GM18507 (cell line): ENCODE measurements at regions not wholly inside any gene's neighbourhood (a gene's known extent, or its start where the extent isn't known, plus 50 kb on each side); places are given as distances from the start of the nearest gene placed in this dataset.

Experiments
- DNase-seq: peaks from one replicate; pipeline ENCODE4 v3.0.0; 2011; ENCODE audit warnings: low read depth; ENCODE audit not compliant: insufficient read length; ENCODE audit errors: extremely low spot score
- FAIRE-seq: peaks from 2 replicates; lab custom pipeline; 2011; peaks lifted over from hg19 to GRCh38; lab: Jason Lieb, UNC

DNA sequence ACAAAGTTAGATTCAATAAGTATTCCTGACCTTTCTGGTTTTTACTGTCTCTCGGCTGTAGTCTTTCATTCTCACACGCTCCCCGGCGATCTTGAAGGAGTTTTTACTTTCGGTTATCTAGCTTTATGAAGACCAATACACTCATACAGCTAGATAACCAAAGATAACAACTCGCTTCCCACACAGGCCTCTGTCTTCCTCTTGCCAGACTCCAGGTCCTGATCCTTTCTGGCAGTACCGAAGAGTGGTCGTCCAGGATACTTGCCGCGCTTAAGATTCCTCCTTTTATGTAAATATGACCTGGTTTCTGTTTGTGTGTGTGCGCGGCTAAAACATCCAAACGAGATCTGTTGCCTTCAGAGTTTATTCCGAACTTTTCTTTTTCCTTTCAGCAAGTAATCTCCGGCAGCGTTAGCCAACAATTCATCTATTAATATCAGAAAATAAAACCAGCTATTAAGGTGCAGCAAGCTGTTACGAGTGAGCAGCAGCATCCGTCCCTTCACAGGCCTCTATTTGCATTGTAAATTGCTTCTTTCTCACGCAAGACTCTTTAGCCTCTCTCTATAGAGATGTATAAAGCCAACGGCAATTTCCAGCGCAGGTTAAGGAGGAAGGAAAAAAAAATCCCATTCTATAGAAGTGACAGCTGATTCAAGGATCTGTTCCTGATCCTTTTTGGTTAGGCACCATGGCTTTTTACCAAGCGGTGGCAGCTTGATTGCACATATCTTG, 216.1 kb downstream of the MEF2C start:
- DNase-seq = no peak

DNA sequence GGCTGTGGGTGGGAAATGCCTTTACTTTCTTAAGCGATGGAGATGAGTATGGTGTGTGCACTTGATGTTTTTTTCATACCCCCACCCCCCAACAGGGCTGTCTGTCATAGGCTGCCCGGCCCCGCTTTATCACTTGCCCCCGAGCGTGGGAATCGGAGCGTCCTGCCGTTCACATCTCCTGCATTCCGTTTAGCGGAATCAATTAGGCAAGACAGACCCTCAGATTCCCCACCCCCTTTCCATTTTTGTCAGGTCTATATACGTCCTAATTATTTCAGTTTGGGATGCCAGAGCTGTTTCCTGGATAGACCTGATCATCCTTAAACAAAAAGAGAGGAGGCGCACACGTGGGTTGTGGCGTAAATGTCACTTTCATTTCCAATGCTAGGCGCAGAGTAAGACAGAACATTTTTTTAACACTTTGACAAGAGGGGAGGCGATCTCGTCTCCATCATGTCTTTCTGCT, 217.2 kb downstream of the MEF2C start:
- DNase-seq (no peak), FAIRE-seq (no peak)

More for the DNA sequence above, 216.1 kb downstream of the MEF2C start:
- FAIRE-seq = peak; percentile 81

DNA sequence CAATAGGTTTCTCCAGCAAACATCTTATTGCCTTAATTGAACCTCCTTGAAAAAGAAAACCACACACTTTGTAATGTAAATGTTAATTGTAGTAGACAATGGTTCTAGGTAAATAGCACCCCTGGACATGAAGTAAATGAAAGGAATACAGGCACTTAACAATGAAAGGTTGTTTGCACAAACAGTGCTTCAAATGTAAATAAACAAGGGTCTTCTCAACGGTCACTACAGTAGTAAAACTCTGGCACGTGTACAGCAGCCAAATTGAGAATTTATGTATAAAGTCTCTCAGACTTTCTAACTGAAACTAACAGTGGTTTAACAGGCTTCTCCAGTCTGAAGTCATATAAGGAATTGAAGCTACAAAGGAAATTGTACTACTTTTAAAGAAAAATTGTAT, 218.3 kb downstream of the MEF2C start:
- no peak for DNase-seq

DNA sequence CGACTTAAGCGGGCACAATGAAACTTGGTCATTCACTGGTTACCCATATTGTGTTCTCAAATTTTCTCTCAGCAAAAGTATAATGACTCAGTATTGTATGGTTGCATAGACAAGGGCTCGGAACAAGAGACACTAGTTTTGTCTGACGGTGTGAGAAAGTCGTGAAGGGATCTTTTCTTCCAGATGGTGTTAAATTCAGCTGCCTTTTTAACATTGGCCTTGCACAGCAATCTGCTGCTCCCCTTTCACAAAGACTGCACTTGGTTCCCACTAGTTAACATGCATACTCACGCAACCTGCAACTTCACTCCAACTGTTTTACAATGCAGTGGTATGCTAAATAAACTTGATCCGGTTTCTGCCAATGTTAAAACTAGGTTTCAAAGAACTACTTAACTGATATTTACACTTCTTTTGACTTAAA, 219.2 kb downstream of the MEF2C start:
- DNase-seq (no peak), FAIRE-seq (no peak)

More for the DNA sequence above, 218.3 kb downstream of the MEF2C start:
- FAIRE-seq = no peak

DNA sequence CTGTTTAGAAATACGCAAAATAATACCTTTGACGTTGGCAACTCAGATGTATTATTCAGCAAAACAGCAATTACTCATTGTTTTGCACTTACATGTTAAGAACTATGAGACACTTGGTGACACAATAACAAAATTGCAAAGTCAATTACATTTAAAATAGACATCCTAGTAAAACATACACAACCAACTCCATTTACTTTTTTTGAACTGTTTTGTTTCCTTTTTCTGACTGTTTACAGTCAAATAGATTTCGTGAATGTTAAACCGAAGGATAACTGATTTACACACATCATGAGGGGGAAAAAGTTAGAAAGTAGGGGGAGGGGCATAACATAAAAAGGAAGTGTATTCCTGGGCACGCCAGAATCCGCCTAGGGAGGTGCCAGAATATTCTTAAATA, 220.1 kb downstream of the MEF2C start:
- FAIRE-seq (no peak), DNase-seq (no peak)

DNA sequence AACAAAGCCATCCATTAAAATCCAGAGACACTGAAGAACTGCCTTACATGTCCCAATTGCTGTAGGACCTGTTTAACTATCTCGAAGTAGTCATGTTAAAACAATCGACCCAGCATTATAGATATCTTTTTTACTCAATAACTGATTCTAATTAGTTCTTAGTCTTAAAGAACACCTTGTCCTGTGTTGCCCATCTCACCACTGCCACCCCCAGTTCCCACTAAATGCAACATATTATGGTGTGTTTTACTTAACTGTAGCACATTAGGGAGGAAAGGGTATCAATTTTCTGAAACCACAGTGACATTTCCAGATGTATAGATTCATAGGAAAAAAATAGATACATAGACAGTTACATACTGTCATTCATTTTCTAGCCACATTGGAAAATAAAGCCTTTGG, 221.2 kb downstream of the MEF2C start:
- FAIRE-seq = no peak
- no peak for DNase-seq

DNA sequence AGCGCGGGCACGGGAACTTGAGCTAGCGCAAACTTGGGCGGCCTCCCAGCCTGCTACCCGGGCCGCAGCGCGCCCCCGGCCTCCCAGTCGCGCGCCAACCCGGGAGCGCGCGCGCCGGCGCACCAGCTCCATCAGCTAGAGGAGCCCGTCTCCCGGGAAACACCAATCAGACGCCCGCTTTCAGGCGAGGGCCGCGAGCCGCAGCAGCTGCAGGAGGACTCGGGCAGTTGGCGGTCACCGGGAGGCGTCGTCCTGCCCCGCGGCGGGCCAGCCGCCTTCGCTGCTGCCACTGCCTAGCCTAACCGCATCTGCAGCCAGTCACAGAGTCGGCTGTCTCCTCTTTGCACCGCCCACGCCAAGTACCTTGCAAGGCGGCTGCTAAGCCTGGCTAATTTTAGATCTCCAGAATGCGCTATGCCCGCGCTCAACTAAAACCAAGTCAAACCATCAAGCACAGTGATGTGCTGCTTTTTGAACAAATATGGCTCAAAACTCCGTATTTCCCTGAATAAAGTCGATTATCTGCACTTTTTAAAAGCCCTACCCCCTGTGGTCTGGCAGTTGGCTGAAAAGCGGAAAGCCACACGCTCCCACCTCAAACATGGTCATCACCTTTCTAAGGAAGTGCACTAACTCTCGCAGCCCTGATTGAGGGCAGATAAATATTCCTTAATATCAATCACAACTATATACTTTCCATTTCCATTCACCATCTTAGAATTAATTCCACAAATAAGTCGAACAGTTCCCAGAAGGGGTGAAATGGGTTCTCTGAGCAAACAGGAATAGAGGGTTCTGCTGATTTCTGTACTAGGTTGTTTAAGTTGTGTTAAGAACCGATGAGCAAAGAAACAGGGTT, 221.8 kb downstream of the MEF2C start:
- peak; percentile 58 for FAIRE-seq
- DNase-seq = peak; percentile 61

DNA sequence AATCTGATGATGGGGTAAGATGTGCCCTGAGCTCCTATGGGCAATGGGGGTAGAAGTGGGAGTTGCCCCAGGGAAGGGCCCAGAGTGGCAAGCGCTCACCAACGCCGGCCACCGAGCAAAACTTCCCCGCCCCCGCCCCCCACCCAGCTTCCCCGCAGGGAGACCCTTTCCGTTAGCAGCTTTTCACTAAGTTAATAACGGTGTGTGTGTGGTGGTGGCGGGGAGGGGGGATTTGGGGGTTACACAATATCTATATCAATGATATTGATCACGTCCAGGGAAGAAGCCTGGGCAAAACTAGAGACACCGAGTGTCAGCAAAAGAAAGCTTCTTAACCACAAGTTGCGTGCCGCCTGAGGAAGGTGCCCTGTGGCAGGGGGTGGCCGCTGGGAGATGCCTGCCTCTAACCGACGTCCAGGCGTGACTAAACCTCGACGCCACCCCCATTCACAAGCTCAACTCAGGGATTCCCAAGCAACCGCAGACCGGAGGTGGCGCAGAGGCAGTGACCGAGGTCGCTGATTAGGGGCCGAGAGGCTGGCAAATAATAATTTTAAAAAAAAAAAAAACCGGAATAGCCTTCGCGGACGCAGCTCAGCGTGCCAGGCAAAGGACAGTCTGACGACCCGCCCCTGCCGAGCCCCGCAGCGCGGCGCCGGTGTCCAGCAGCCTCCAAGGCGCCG, 222.6 kb downstream of the MEF2C start:
- DNase-seq = no peak
- FAIRE-seq = no peak

DNA sequence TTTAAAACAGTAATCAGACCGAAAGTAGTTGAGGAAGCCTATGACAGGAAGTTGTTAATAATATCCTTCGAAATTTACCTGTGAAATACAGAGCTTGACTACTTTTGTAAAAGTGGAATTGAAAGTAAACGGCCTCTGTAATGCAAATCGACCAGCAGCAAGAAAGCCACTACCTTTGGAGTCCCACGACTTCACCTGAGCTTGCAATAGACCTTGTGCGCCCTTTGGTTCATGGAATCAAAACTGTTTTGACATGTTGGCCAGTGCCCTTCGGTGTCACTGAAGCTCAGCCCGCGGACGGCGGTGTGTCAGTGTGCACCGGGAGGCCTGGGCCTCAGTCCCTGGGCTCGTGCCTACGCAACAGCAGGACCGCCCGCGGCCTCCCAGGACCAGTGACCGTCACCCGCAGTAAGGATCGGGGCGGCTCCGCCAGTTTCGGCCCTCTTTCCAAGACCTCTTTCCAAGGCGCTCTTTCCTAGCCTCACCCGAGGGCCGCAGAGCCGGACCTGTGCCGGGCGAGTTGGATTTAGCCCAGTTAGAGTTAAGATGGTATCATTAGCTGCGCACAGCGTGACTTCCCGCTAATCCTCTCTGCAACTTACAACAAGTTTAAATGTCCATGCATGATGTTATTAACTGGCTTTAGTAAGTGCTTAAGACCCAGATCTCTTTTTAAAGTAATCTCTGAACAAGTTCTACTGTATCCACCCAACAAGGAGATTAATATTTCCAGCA, 223.3 kb downstream of the MEF2C start:
- FAIRE-seq (peak; percentile 78), DNase-seq (no peak)

DNA sequence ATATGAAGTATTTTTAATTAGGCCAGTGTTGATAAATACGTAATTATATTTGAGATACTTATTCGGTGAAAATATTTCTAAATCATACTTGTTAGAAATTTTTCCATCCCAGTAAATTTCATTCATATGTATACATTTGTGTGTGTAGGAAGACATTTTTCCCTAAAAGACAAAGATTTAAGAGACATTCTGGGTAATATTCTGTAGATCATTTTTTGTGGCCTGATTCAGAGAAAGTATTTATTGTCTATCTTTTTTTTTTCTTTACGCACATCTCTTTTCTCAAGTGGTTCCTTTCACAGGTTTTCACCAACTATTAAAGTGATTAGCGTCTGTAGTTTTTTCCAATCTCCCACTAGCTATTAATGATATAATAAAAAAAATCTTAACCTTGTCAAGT, 224.1 kb downstream of the MEF2C start:
- FAIRE-seq (no peak), DNase-seq (no peak)

DNA sequence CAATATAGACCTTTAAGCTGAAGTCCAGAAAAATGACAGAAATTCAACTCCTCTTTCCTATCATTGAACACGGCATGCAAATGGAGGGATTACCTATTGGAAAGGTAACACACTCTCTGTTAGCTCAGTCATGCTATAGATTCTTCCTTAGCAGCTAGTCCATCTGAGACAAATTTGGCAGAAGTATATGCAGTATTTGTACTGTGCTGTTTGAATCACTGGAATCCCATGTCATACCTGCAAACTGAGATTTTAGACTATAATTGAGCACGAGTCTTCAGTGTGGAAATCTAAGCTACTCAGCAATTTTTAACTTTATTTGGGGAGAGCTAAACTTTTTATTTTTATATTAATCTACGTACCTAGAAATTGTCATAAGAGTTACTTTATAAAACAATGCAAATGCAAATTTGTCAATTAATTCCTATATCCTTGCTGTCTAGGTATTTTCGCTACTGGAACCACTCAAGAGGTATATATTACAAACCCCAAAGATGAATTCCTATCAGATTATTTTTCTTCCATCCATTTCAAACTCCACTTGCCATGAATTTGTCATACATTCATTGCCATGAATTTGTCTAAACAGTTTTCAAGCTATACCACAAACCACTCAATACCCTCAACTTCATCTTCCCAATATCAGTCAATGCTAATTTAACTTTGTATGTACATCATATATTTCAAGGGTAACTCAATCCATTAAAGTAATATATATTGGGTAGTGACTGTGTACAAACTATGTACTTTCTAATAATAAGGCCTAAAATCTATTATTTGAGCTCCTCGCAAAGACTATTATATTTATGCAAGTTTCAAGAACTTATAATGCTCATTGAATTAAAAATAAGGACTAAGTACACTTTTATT, 224.8 kb downstream of the MEF2C start:
- no peak for FAIRE-seq
- no peak for DNase-seq

DNA sequence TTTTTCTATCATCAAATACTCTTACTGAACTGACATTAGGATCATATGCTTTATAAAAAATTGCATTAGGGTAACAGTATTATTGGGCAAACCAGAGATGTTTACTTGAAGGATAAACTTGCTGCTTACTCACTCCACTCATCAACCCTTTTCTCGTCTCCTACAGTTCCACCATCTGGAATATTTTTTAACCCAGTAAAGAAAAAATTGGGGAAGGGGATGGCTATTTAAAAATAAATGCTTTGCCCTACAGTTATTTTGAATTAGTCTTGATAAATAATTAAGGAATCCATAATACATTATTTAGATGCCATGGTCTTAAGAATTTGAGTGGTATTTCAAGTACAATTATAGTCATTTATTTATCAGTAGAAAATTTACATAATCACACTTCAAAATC, 225.8 kb downstream of the MEF2C start:
- DNase-seq (no peak), FAIRE-seq (no peak)

DNA sequence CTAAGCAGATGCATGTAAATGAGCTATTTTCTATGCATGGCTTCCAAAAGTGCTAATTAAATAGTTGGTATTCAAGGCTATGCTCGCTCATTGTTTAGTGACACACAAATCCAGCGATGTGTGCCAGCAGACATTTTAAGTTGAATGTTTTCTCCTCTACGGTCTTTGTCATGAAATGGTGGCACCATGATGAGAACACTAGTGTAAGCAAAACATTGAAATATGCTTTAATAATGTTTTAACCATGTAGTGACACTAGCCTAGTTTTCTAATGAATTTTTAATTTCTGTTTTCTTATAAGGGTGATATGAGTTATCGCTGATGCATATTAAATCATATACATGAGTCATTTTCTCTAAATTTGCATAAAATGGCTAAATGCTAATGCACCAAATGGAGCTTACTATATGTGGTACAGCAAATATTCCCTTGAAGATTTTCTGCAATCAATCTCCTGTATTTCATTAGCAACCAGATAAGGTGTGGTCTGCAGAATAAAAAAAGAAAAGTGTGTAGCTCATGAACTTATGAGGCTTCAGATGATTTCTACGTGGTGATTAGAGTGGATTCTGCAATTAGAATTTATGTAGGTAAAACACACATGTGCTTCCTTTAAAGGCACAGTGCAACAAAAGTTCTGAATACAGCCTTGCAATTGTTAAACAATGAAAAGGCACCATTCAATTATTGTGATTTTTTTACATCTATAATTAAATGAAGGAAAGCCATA, 226.6 kb downstream of the MEF2C start:
- DNase-seq = no peak
- no peak for FAIRE-seq

DNA sequence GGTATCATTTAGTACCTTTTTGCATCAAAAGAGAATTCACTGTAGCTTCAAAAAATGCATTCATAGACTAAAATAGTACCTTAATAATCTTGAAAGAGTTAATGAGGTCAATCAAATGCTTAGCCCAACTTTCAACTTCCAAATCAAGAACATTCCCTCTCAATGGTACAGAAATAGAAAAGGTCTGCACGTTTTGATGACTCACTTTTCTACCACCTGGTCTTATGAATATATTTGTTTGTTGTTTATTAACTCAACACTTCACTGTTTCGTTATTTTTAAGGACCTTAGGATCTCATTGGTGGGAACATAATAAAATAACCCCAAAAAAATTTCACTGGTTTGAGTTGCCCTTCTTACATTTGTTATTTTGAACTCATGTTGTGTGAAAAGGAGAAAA, 229.5 kb downstream of the MEF2C start:
- no peak for DNase-seq
- FAIRE-seq = no peak

DNA sequence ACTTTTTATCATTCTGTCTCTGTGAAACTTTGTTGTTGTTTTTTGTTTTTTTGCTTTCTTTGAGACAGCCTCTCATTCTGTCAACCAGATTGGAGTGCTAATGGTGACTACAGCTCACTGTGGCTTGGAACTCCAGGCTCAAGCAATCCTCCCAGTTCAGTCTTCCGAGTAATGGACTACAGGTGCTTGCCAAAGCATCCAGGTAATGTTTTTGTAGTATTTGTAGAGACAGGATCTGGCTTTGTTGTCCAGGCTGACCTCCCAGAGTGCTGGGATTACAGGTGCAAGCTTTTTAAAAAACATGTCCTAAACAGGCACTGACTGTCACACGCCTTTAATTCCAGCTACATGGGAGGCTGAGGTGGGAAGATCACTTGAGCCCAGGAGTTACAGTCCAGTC, 235.1 kb downstream of the MEF2C start:
- FAIRE-seq = no peak

DNA sequence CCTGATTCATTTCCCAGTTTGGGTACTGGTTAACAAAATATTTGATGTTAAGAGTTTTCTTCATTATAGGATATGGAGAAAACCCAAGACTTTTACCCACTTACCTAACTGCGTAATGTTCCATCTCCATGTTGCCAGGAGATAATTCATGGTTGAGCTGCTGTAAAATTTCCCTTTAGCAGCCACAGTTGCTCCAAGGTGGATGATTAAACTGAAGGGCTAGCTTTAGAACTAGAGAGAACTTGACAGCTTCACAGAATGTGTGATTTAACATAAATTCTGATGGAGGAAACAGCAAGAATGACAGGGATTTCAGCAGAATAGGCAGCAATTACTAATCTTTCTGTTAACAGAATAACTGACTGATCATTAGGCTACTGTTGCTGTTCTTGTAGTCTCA, 236.1 kb downstream of the MEF2C start:
- FAIRE-seq (no peak), DNase-seq (no peak)

More for the DNA sequence above, 235.1 kb downstream of the MEF2C start:
- no peak for DNase-seq

DNA sequence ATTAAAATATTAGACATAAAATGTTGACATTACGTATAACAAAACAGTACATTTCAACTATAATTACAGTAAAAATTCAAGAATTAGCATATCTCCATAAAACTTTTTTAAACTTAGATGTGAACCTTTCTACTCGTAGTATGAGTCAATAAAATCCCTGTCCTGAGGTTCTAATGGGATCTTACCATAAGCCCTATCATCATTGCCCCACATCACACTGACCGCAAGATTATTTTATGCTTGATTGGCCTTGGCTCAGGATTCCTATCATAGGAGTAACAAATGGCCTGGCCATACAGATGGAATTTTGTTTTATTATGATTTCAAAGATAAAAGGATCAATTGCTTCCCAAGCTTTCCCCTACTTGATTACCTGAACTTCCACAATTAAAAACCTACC, 238.3 kb downstream of the MEF2C start:
- DNase-seq (no peak), FAIRE-seq (no peak)

DNA sequence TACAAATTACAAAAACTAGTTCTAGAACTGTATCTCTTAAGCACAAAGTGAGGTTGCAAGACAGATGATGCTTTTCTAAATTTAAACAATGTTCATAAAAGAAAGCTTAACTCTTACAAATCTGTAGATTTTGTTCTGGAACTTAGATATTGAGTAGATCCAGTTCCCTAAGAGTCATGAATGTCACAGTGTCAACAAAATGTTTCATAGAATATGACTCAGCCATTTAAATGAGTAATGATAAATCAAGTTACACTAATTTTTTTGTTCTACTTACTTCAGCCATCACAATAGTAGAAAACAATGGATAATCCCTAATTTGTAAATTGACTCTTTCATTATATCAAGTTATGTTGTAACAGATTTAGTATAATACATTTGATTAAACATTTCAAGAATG, 239.7 kb downstream of the MEF2C start:
- FAIRE-seq (no peak), DNase-seq (no peak)
